PC-3 (cell line): ENCODE measurements at regions not wholly inside any gene's neighbourhood (a gene's known extent, or its start where the extent isn't known, plus 50 kb on each side); places are given as distances from the start of the nearest gene placed in this dataset.

Experiments used
- ATAC-seq: fragments of 200-7000 bp; cut with Tn5 transposase; 2 replicates; pipeline ENCODE4 v1.9.1; 2020; ENCODE audit warnings: mild to moderate bottlenecking, moderate library complexity
- BruUV-seq: library from RNA; stranded (reverse); fragments of 400-500 nt; replicated peaks from 2 replicates; lab custom pipeline; 2021; lab: Mats Ljungman, UMichigan
- CTCF ChIA-PET: fragments of 300-600 bp; sonication (Branson Sonifier 250); formaldehyde crosslinking; loops from one replicate; lab custom pipeline; 2022; ENCODE audit warnings: antibody characterized with exemption; lab: Charles Lee
- POLR2A ChIA-PET: fragments of 300-600 bp; sonication (Branson Sonifier 250); formaldehyde crosslinking; loops from one replicate; lab custom pipeline; 2022; ENCODE audit warnings: antibody characterized with exemption; ENCODE audit not compliant: unreplicated experiment; lab: Charles Lee
- DNase-seq: peaks from one replicate; pipeline ENCODE4 v3.0.0-alpha.2; 2015
- H2AFZ ChIP-seq: fragments of 300-600 bp; sonication (generic); 2 replicates; pipeline ENCODE4 v1.6.0; 2016; ENCODE audit warnings: antibody characterized with exemption, low read length
- H3F3A ChIP-seq: fragments of 300-600 bp; sonication (generic); one replicate; pipeline ENCODE4 v1.6.0; 2017; ENCODE audit warnings: antibody characterized with exemption, low read length, control low read depth, mild to moderate bottlenecking; ENCODE audit not compliant: unreplicated experiment
- H3K27ac ChIP-seq: fragments of 300-600 bp; sonication (generic); 2 replicates; pipeline ENCODE4 v1.5.1; 2016; ENCODE audit warnings: mild to moderate bottlenecking, low read length
- H3K27me3 ChIP-seq: fragments of 300-600 bp; sonication (generic); 2 replicates; pipeline ENCODE4 v1.6.1; 2016; ENCODE audit warnings: low read length, mixed read lengths
- H3K36me3 ChIP-seq: fragments of 300-600 bp; sonication (generic); 2 replicates; pipeline ENCODE4 v1.6.1; 2016; ENCODE audit warnings: low read depth, mixed run types, low read length, mixed read lengths
- H3K4me1 ChIP-seq: fragments of 300-600 bp; sonication (generic); 2 replicates; pipeline ENCODE4 v1.5.1; 2016; ENCODE audit warnings: low read length; ENCODE audit not compliant: insufficient read depth
- H3K4me2 ChIP-seq: fragments of 300-600 bp; sonication (generic); 2 replicates; pipeline ENCODE4 v1.6.0; 2016; ENCODE audit warnings: low read length
- H3K4me3 ChIP-seq: fragments of 300-600 bp; sonication (generic); 2 replicates; pipeline ENCODE4 v1.5.1; 2016; ENCODE audit warnings: mild to moderate bottlenecking, low read length, mixed read lengths
- H3K79me2 ChIP-seq: fragments of 300-600 bp; sonication (generic); 2 replicates; pipeline ENCODE4 v1.6.1; 2017; ENCODE audit warnings: low read length, mixed read lengths
- H3K9ac ChIP-seq: fragments of 300-600 bp; sonication (generic); 2 replicates; pipeline ENCODE4 v1.6.0; 2016; ENCODE audit warnings: mild to moderate bottlenecking, low read length
- H3K9me2 ChIP-seq: fragments of 300-600 bp; sonication (generic); replicated peaks from 2 replicates; pipeline ENCODE4 v1.6.1; 2016; ENCODE audit warnings: mixed run types, low read length, mixed read lengths
- H3K9me3 ChIP-seq: fragments of 300-600 bp; sonication (generic); 2 replicates; pipeline ENCODE4 v1.6.1; 2016; ENCODE audit warnings: low read length, mixed read lengths
- H4K20me1 ChIP-seq: fragments of 300-600 bp; sonication (generic); 2 replicates; pipeline ENCODE4 v1.6.1; 2016; ENCODE audit warnings: low read length, mixed read lengths
- CTCF ChIP-seq: fragments of 300-600 bp; sonication (generic); conservative IDR thresholded peaks from 2 replicates; pipeline ENCODE4 v1.5.1; 2017; ENCODE audit warnings: antibody characterized with exemption, low read depth, mild to moderate bottlenecking, low read length
- EZH2 ChIP-seq: fragments of 300-600 bp; sonication (generic); IDR thresholded peaks from one replicate; pipeline ENCODE4 v1.6.1; 2017; ENCODE audit warnings: antibody characterized with exemption, mild to moderate bottlenecking, low read length; ENCODE audit not compliant: unreplicated experiment
- EZH2phosphoT487 ChIP-seq: fragments of 300-600 bp; sonication (generic); IDR thresholded peaks from 2 replicates; pipeline ENCODE4 v1.6.1; 2018; ENCODE audit warnings: mild to moderate bottlenecking, antibody characterized with exemption, low read length, borderline replicate concordance
- intact Hi-C: fragments of 100-400 bp; cut with micrococcal nuclease; formaldehyde crosslinking; loops from 2 replicates; pipeline ENCODE4 v1.9.0; 2023

GRCh38 chr2:43099797-43100196 lies 126.6 kb downstream of the ZFP36L2 start:
- TF ChIP-seq CTCF, result no peak
- no peak for TF ChIP-seq EZH2
- TF ChIP-seq EZH2phosphoT487, result no peak
- no peak overlapping the region for H3K4me2 ChIP-seq
- H4K20me1 ChIP-seq, result no peaks in the 10 kb centered on the region
- H3K27ac ChIP-seq, result no peak overlapping the region
- no peak for DNase-seq
- CTCF ChIA-PET, result no interaction called here
- no TSS peak for BruUV-seq
- H3K79me2 ChIP-seq, result no peaks in the 10 kb centered on the region
- H3K9ac ChIP-seq, result no peak overlapping the region
- H3K36me3 ChIP-seq, result no peaks in the 10 kb centered on the region
- POLR2A ChIA-PET, result no interaction called here
- H3K9me3 ChIP-seq, result no peaks in the 10 kb centered on the region
- no peaks in the 10 kb centered on the region for H3K27me3 ChIP-seq
- H3K4me3 ChIP-seq, result no peak overlapping the region
- peaks cover 13% of the 10 kb centered on the region for H3K4me1 ChIP-seq
- intact Hi-C loops, result no loop called here
- peaks cover 5% of the 10 kb centered on the region; the same call in 1 of the 2 replicates for H3K9me2 ChIP-seq
- no peak overlapping the region for H2AFZ ChIP-seq
- H3F3A ChIP-seq, result no peaks in the 10 kb centered on the region
- no peak for ATAC-seq

GRCh38 chr2:43098539-43098938 lies 127.9 kb downstream of the ZFP36L2 start:
- POLR2A ChIA-PET, result no interaction called here

More at GRCh38 chr2:43098539-43098938, 127.9 kb downstream of the ZFP36L2 start:
- peaks cover 5% of the 10 kb centered on the region; the same call in 1 of the 2 replicates for H3K9me2 ChIP-seq
- ATAC-seq (no peak), DNase-seq (no peak)
- intact Hi-C loops, result no loop called here
- H3K4me2 ChIP-seq, result no peak overlapping the region
- no peak overlapping the region for H2AFZ ChIP-seq
- no peaks in the 10 kb centered on the region for H3K9me3 ChIP-seq
- no peak overlapping the region for H3K9ac ChIP-seq
- no peak overlapping the region for H3K27ac ChIP-seq
- H3F3A ChIP-seq, result no peaks in the 10 kb centered on the region
- BruUV-seq, result no TSS peak
- no peaks in the 10 kb centered on the region for H3K79me2 ChIP-seq
- H3K27me3 ChIP-seq, result no peaks in the 10 kb centered on the region
- no peaks in the 10 kb centered on the region for H3K36me3 ChIP-seq
- peaks cover 13% of the 10 kb centered on the region for H3K4me1 ChIP-seq
- no peak for TF ChIP-seq CTCF
- H4K20me1 ChIP-seq, result no peaks in the 10 kb centered on the region
- no peak overlapping the region for H3K4me3 ChIP-seq
- CTCF ChIA-PET, result no interaction called here
